ENCODE measurements at regions not wholly inside any gene's neighbourhood (a gene's known extent, or its start where the extent isn't known, plus 50 kb on each side); places are given as distances from the start of the nearest gene placed in this dataset.

GRCh38 chr1:220952961-220953643 lies 73.9 kb downstream of the HLX start:
- Histone ChIP-seq H3K27ac (ENCODE audit: low read depth, low read length) (no peak overlapping the region), H3K27me3 (ENCODE audit: control insufficient read depth, insufficient read depth, low read length, poor library complexity, severe bottlenecking) (no peaks in the 10 kb centered on the region), H3K9me3 (ENCODE audit: control insufficient read depth, low read length) (peaks cover 23% of the 10 kb centered on the region), H3K36me3 (ENCODE audit: control insufficient read depth, insufficient read depth, low read length) (no peaks in the 10 kb centered on the region), H3K4me3 (ENCODE audit: low read length) (no peak overlapping the region), H3K4me1 (ENCODE audit: control insufficient read depth, insufficient read depth, low read length) (no peaks in the 10 kb centered on the region), H3K9ac (ENCODE audit: extremely low read depth, low read length, poor library complexity, severe bottlenecking) (no peak overlapping the region)
- Mint-ChIP-seq H3K36me3 (ENCODE audit: low read depth) (no peaks in the 10 kb centered on the region), H3K4me1 (no peaks in the 10 kb centered on the region), H3K9me3 (peaks cover 18% of the 10 kb centered on the region), H3K4me3 (no peak overlapping the region), H3K27me3 (ENCODE audit: insufficient read depth) (peaks cover 3% of the 10 kb centered on the region), H3K27ac (no peak overlapping the region)
- TF ChIP-seq CTCF (conservative IDR thresholded peaks at IDR 0.05) = no peak
- 24 to 50% methylated on average over 2 to 3 of the region's 3 CpGs for WGBS, 2 experiments (ENCODE audit: insufficient coverage in 1 of 2, insufficient read length in 1 of 2)
- no peak for DNase-seq

GRCh38 chr1:220954321-220955075 lies 75.3 kb downstream of the HLX start:
- peaks cover 17% of the 10 kb centered on the region for H3K9me3 ChIP-seq (ENCODE audit: control insufficient read depth, low read length)
- no peak for DNase-seq
- no peaks in the 10 kb centered on the region for H3K36me3 Mint-ChIP-seq (ENCODE audit: low read depth)
- no peak overlapping the region for H3K27ac ChIP-seq (ENCODE audit: low read depth, low read length)
- H3K9ac ChIP-seq (ENCODE audit: extremely low read depth, low read length, poor library complexity, severe bottlenecking) = no peak overlapping the region
- H3K9me3 Mint-ChIP-seq = peaks cover 13% of the 10 kb centered on the region
- no peak overlapping the region for H3K27ac Mint-ChIP-seq
- H3K4me1 ChIP-seq (ENCODE audit: control insufficient read depth, insufficient read depth, low read length) = no peaks in the 10 kb centered on the region
- H3K4me3 Mint-ChIP-seq = no peak overlapping the region
- WGBS, 2 experiments (ENCODE audit: insufficient coverage in 1 of 2, insufficient read length in 1 of 2) = 83 to 92% methylated on average over 2 to 5 of the region's 5 CpGs
- no peaks in the 10 kb centered on the region for H3K4me1 Mint-ChIP-seq
- H3K27me3 ChIP-seq (ENCODE audit: control insufficient read depth, insufficient read depth, low read length, poor library complexity, severe bottlenecking) = no peaks in the 10 kb centered on the region
- H3K36me3 ChIP-seq (ENCODE audit: control insufficient read depth, insufficient read depth, low read length) = no peaks in the 10 kb centered on the region
- H3K27me3 Mint-ChIP-seq (ENCODE audit: insufficient read depth) = peaks cover 5% of the 10 kb centered on the region
- TF ChIP-seq CTCF (conservative IDR thresholded peaks at IDR 0.05) = no peak
- no peak overlapping the region for H3K4me3 ChIP-seq (ENCODE audit: low read length)

GRCh38 chr1:220955116-220955515 lies 75.9 kb downstream of the HLX start:
- Mint-ChIP-seq H3K4me1 (no peaks in the 10 kb centered on the region), H3K27me3 (ENCODE audit: insufficient read depth) (peaks cover 9% of the 10 kb centered on the region), H3K36me3 (ENCODE audit: low read depth) (no peaks in the 10 kb centered on the region), H3K9me3 (peaks cover 7% of the 10 kb centered on the region), H3K4me3 (no peak overlapping the region), H3K27ac (no peak overlapping the region)
- Histone ChIP-seq H3K27me3 (ENCODE audit: control insufficient read depth, insufficient read depth, low read length, poor library complexity, severe bottlenecking) (no peaks in the 10 kb centered on the region), H3K27ac (ENCODE audit: low read depth, low read length) (no peak overlapping the region), H3K9me3 (ENCODE audit: control insufficient read depth, low read length) (peaks cover 11% of the 10 kb centered on the region), H3K4me1 (ENCODE audit: control insufficient read depth, insufficient read depth, low read length) (no peaks in the 10 kb centered on the region), H3K4me3 (ENCODE audit: low read length) (no peak overlapping the region), H3K36me3 (ENCODE audit: control insufficient read depth, insufficient read depth, low read length) (no peaks in the 10 kb centered on the region), H3K9ac (ENCODE audit: extremely low read depth, low read length, poor library complexity, severe bottlenecking) (no peak overlapping the region)
- TF ChIP-seq CTCF (conservative IDR thresholded peaks at IDR 0.05) = no peak
- no peak for DNase-seq
- WGBS, 2 experiments (ENCODE audit: insufficient coverage in 1 of 2, insufficient read length in 1 of 2) = 85 to 90% methylated on average over 2 to 4 of the region's 4 CpGs
